Endothelial cell (in vitro differentiated cells): ENCODE measurements at regions not wholly inside any gene's neighbourhood (a gene's known extent, or its start where the extent isn't known, plus 50 kb on each side); places are given as distances from the start of the nearest gene placed in this dataset.

Experiments used
- DNase-seq: peaks from one replicate; pipeline ENCODE4 v3.0.0; 2021; ENCODE audit warnings: low spot score
- H3K27ac Mint-ChIP-seq: one replicate; pipeline ENCODE4 v1.8.0; 2021; ENCODE audit warnings: mixed read lengths, inconsistent platforms; ENCODE audit not compliant: unreplicated experiment
- H3K27me3 Mint-ChIP-seq: one replicate; pipeline ENCODE4 v1.8.0; 2021; ENCODE audit warnings: mild to moderate bottlenecking, moderate library complexity, mixed read lengths, inconsistent platforms; ENCODE audit not compliant: unreplicated experiment
- H3K36me3 Mint-ChIP-seq: one replicate; pipeline ENCODE4 v1.8.0; 2021; ENCODE audit warnings: mild to moderate bottlenecking, low read depth, mixed read lengths, inconsistent platforms; ENCODE audit not compliant: unreplicated experiment
- H3K4me1 Mint-ChIP-seq: one replicate; pipeline ENCODE4 v1.8.0; 2021; ENCODE audit warnings: mild to moderate bottlenecking, mixed read lengths, inconsistent platforms; ENCODE audit not compliant: unreplicated experiment
- H3K4me3 Mint-ChIP-seq: one replicate; pipeline ENCODE4 v1.8.0; 2021; ENCODE audit warnings: mild to moderate bottlenecking, mixed read lengths, inconsistent platforms; ENCODE audit not compliant: unreplicated experiment
- H3K9me3 Mint-ChIP-seq: one replicate; pipeline ENCODE4 v1.8.0; 2021; ENCODE audit warnings: mixed read lengths, inconsistent platforms; ENCODE audit not compliant: unreplicated experiment
- TF ChIP-seq, protein P1 (sequence below): fragments of 200-600 bp; sonication (generic); IDR thresholded peaks from one replicate; pipeline ENCODE4 v1.5.0; 2021; ENCODE audit warnings: antibody characterized with exemption; ENCODE audit not compliant: unreplicated experiment

DNA sequence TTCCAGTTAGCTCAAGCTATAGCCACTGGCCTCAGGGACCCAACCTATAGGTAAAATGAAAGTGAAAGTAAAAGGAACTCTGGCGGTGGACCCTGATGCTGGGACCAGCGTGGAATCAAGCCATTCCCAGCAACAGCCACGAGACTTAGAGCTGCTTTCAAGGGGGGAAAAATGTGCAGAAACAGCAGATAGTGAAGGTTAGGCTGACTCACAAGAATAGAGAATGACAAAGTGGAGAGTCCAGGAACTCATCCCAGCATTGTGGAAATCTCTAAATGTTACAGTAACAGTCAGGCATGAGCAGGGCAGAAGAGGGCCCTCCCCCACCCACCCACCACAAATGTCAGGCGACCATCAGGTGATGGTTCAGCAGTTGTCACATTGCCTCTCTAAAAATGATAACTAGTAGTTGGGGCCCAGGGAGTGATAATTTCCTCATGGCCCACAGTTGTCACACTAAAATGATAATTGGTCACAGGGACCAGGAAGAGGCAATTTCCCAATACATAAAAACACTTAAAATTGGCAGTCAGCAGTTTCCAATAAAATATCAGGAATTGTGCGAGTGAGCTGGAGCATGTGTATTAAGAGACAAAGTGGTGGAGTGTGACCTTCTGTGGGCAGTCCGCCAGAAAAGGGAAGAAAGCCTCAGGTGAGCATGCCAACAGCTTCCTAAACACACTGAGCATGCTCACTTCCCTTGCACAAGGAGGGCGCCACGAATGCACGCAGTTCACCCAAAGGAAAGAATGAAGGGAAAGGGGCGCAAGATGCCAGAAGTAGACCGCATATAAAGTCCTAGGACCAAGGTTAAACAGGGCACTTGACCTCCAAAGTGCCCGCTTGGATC lies 129.8 kb upstream of the PPP1R3A start:
- Mint-ChIP-seq H3K4me3 (no peak overlapping the region), H3K27ac (no peak overlapping the region)

DNA sequence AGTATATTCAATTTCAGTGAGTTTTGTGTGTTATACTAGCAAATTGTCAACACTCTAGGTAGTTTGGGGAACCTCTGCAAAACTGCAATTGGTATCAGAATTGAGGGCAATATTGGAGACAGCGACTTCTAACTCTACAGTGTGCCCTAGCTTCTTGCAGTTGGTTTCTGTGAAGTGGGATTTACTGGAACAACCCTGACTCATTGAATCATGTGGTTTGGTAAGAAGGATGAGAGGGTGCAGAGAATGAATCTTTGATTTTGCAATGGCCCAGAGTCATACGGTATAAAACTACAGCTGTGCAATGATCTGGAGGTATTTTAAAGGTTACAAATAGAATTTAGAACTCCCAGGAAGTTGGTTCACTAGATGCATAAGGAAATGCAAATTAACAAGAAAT lies 129.1 kb upstream of the PPP1R3A start:
- no peaks in the 10 kb centered on the region for H3K4me1 Mint-ChIP-seq
- no peaks in the 10 kb centered on the region for H3K27me3 Mint-ChIP-seq
- no peaks in the 10 kb centered on the region for H3K36me3 Mint-ChIP-seq
- no peaks in the 10 kb centered on the region for H3K9me3 Mint-ChIP-seq
- TF ChIP-seq, protein P1, sequence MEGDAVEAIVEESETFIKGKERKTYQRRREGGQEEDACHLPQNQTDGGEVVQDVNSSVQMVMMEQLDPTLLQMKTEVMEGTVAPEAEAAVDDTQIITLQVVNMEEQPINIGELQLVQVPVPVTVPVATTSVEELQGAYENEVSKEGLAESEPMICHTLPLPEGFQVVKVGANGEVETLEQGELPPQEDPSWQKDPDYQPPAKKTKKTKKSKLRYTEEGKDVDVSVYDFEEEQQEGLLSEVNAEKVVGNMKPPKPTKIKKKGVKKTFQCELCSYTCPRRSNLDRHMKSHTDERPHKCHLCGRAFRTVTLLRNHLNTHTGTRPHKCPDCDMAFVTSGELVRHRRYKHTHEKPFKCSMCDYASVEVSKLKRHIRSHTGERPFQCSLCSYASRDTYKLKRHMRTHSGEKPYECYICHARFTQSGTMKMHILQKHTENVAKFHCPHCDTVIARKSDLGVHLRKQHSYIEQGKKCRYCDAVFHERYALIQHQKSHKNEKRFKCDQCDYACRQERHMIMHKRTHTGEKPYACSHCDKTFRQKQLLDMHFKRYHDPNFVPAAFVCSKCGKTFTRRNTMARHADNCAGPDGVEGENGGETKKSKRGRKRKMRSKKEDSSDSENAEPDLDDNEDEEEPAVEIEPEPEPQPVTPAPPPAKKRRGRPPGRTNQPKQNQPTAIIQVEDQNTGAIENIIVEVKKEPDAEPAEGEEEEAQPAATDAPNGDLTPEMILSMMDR: no peak
- no peak overlapping the region for H3K27ac Mint-ChIP-seq
- DNase-seq: no peak
- no peak overlapping the region for H3K4me3 Mint-ChIP-seq

More for the DNA sequence above, 129.8 kb upstream of the PPP1R3A start:
- Mint-ChIP-seq H3K36me3 (no peaks in the 10 kb centered on the region), H3K4me1 (no peaks in the 10 kb centered on the region), H3K27me3 (no peaks in the 10 kb centered on the region), H3K9me3 (no peaks in the 10 kb centered on the region)
- DNase-seq: no peak
- TF ChIP-seq, protein P1: no peak

DNA sequence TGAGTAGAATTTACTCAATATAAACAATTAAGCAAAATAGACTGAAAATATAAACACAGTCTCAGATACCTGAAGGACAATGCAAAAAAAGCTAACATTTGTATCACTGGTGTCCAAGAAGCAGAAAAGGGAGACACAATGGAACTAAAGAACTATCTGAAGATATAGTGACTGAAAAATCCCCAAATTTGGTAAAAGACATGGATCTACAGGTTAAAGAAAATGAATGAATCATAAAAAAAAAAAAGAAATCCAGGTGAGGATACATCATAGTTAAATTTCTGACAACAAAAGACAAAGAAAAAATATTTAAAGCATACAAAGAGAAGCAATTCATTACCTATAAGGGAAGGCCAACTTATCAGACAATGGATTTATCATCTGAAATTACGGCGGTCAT lies 114.7 kb upstream of the PPP1R3A start:
- TF ChIP-seq, protein P1: no peak
- H3K36me3 Mint-ChIP-seq: no peaks in the 10 kb centered on the region
- no peaks in the 10 kb centered on the region for H3K4me1 Mint-ChIP-seq
- DNase-seq: no peak
- H3K4me3 Mint-ChIP-seq: no peak overlapping the region
- H3K9me3 Mint-ChIP-seq: no peaks in the 10 kb centered on the region
- H3K27ac Mint-ChIP-seq: no peak overlapping the region
- H3K27me3 Mint-ChIP-seq: no peaks in the 10 kb centered on the region

DNA sequence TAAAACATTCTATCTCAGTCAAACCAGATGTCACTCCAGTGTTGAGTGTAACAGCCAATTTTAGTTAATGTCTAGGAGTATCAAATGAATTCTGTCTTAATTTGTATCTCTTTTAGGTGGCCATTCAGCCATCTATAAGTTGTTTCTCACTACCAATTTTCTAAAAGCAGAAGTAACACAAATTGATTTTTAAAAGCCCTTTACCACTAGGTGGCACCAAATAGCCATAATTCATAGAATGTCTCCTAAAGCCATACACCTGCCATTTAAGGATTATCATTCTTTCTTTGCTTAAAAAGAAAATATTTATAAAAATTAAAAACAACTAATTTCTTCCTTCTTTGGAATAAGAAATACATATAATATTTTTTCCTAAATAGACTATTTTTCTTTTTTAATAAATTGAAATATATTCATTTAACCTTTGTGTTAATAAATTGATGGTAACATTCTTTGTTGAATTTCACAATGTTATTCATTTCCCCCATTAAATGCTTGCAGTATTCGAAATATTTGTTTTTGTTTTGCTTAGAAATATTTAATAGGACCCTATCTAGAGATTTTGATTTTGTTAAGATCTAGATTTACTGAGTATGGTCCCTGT lies 107.8 kb upstream of the PPP1R3A start:
- H3K27ac Mint-ChIP-seq: no peak overlapping the region
- H3K27me3 Mint-ChIP-seq: no peaks in the 10 kb centered on the region
- H3K4me1 Mint-ChIP-seq: no peaks in the 10 kb centered on the region
- no peaks in the 10 kb centered on the region for H3K36me3 Mint-ChIP-seq
- H3K4me3 Mint-ChIP-seq: no peak overlapping the region
- no peaks in the 10 kb centered on the region for H3K9me3 Mint-ChIP-seq
- peak; percentile 43 for DNase-seq
- TF ChIP-seq, protein P1: peak; percentile 76

DNA sequence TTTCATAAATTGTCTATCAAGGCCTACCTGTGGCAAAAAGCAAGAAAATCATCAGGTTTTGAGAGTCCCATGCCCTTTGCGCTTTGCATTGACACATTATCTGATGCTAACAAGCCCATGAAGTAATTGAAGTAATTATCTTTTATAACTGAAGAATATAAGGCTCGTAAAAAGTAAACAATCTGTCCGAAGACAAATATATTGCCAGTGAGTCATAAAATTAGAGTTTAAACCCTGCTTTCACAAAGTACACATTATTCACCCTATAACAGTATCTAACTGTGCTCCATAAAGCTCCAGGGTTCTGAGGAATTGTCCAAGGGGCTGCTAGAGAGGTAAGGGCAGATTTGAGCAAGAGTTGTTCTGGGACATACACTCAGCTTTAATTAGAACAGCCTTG lies 102.3 kb upstream of the PPP1R3A start:
- Mint-ChIP-seq H3K4me1 (no peaks in the 10 kb centered on the region), H3K36me3 (no peaks in the 10 kb centered on the region), H3K9me3 (no peaks in the 10 kb centered on the region), H3K4me3 (no peak overlapping the region), H3K27me3 (no peaks in the 10 kb centered on the region), H3K27ac (no peak overlapping the region)
- DNase-seq: no peak
- TF ChIP-seq, protein P1: no peak
